GM06990 (cell line): ENCODE measurements at regions not wholly inside any gene's neighbourhood (a gene's known extent, or its start where the extent isn't known, plus 50 kb on each side); places are given as distances from the start of the nearest gene placed in this dataset.

Experiments
- DNase-seq: peaks from one replicate; pipeline ENCODE4 v3.0.0-alpha.2; 2011; ENCODE audit not compliant: insufficient read length; ENCODE audit errors: extremely low read depth
- H3K27me3 ChIP-seq: replicated peaks from 2 replicates; pipeline ENCODE4 v1.6.0; 2011; ENCODE audit warnings: low read length; ENCODE audit not compliant: control insufficient read depth, insufficient read depth
- H3K36me3 ChIP-seq: 2 replicates; pipeline ENCODE4 v1.5.1; 2011; ENCODE audit warnings: low read length; ENCODE audit not compliant: control insufficient read depth, insufficient read depth
- H3K4me3 ChIP-seq: replicated peaks from 2 replicates; pipeline ENCODE4 v1.5.1; 2011; ENCODE audit warnings: low read depth, mild to moderate bottlenecking, control low read depth, low read length
- CTCF ChIP-seq: IDR thresholded peaks from 2 replicates; pipeline ENCODE4 v1.5.1; 2011; ENCODE audit warnings: low read length, control low read depth, mild to moderate bottlenecking, inconsistent platforms; ENCODE audit not compliant: insufficient read depth, poor library complexity, severe bottlenecking

GRCh38 chr21:39034590-39035536 is 148.4 kb downstream of the PSMG1 start:
- TF ChIP-seq CTCF = no peak
- no peaks in the 10 kb centered on the region for H3K36me3 ChIP-seq
- no peak overlapping the region for H3K4me3 ChIP-seq
- no peaks in the 10 kb centered on the region for H3K27me3 ChIP-seq
- DNase-seq = no peak

DNA sequence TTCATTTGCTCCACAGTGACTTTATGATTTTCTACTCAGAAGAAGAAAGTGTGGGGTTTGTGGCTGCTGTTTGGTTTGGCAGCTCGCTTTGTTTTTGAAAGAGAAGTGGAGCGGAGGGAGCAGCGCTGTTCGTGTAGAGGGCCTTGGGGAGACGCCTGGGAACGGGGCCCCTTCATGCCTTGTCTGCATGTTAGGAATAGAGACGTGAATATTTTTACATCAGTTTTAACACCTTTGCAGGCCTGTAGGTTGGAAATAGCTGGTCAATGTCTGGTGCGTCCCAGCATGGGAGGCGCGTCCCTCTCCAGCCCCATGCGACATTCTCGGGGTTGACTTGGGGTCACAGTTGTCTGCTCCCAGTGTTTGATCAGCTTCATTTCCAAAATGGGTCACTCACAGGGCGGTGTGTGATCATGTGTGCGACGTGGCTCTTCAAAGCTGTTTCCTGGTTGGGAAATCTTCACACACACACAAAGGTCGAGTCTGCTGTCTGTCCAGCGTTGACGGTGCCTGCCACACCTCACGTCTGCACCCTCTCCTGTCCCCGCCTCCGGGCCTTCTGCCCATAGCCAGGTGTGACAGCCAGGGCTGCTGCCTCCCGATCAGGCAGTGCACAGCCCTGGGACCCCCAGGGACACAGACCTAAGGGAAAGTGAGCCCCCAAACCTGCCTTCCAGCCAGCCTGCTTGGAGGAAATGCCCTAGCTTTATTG is 149.2 kb downstream of the PSMG1 start:
- TF ChIP-seq CTCF = no peak
- H3K36me3 ChIP-seq = no peaks in the 10 kb centered on the region
- no peaks in the 10 kb centered on the region for H3K27me3 ChIP-seq
- no peak overlapping the region for H3K4me3 ChIP-seq
- no peak for DNase-seq

DNA sequence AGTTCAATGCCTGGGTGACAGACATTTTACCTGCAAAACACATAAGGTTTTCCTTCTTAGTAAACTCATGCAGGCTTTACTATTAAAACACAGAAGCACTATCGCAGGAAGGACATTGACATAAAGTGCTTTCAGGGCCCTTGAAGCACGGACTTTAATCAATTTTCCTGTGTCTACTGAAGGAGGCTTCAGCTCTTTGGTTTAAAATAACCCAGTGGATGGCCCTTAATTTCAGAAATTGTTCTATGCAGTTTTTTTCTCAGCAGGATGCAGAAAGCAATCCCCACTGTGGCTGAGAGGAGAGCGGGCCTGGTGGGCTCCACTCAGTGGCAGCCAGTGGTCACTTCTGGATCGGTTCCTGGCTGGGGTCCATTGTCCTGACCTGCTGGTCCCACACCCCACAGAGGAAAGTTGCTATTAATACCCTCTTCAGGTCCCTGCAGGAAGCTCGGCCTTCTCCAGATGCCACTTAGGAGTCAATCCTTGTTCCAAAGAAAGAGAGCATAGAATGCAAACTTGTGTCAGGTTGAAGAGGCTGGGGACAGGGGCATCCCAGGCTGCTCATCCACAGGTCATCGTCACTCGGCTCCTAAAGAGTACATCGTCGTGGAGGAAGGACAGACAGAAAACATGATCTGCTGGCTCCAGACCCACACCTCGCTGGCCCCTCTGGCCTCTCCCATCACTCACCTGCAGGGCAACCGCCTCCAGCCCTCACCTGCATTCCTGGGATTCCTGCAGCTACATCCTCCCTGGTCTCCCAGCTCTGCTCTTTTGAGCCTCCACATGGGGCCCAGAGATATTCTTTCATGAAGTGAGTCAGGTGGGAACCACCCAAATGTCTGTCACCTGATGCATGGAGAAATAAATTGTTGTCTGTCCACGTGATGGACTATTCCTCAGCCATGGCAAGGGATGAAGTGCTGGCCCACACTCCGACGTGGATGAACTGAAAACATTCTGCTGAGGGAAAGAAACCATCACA is 153.1 kb downstream of the PSMG1 start:
- Histone ChIP-seq H3K27me3 (no peaks in the 10 kb centered on the region), H3K4me3 (no peak overlapping the region), H3K36me3 (no peaks in the 10 kb centered on the region)
- TF ChIP-seq CTCF = no peak
- DNase-seq = no peak

DNA sequence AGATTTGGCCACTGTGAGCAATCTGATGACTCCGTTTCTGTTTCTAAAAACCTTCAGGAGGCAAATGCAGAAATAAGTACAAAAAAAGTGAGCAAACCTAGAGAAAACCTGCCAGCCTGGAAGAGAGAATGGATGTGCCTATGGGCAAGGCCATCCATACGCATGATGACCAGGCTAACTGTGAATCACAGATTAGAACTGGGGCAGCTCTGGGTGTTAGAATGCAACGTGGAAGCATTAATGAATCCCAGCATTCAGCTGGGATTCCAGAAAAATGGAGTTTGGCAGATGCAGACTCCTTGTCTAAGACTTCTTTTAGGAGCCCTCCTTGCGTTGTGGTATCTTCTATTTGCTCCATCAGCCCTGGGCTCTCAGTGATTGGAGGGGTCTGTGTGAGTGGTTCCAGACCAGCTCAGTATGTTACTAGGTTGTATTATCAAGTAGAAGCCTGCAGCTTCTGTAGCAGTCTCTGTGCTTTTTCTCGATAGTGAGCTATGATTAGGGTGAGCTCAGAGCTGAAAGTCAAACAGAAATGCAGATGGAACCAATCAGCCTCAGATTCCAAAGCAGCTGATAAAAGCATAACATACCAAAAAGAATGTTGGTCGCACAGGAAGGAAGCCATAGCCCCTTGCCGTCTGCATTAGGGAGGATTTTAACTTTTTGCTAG is 154.0 kb downstream of the PSMG1 start:
- no peak for DNase-seq
- Histone ChIP-seq H3K36me3 (no peaks in the 10 kb centered on the region), H3K27me3 (no peaks in the 10 kb centered on the region), H3K4me3 (no peak overlapping the region)
- TF ChIP-seq CTCF = no peak

- no peaks in the 10 kb centered on the region; the same call in 1 of the 2 replicates for H3K27me3 ChIP-seq
- H3K36me3 ChIP-seq = no peaks in the 10 kb centered on the region
- TF ChIP-seq CTCF = no peak
- no peak for DNase-seq
- no peak overlapping the region for H3K4me3 ChIP-seq
These were observed 158.1 kb downstream of the PSMG1 start for GRCh38 chr21:39025198-39025597.
